Omental fat pad (tissue), 3 donors: ENCODE measurements at regions not wholly inside any gene's neighbourhood (a gene's known extent, or its start where the extent isn't known, plus 50 kb on each side); places are given as distances from the start of the nearest gene placed in this dataset.

Experiments
- ATAC-seq: fragments of 150-250 bp; one replicate; pipeline ENCODE4 v1.9.1; 2016; ENCODE audit warnings: mild to moderate bottlenecking, moderate library complexity; ENCODE audit not compliant: low FRiP score
- DNase-seq: peaks from one replicate; pipeline ENCODE4 v3.0.0-alpha.2; 2019; ENCODE audit warnings: low spot score
- TF ChIP-seq, protein P1 (sequence below), 3 donors: fragments of 450-650 bp; IDR thresholded peaks; one replicate each; pipeline ENCODE4 v1.5.1; 2016 to 2017; ENCODE audit warnings: antibody characterized with exemption in 3 of 3, mild to moderate bottlenecking in 3 of 3, moderate library complexity in 2 of 3

DNA sequence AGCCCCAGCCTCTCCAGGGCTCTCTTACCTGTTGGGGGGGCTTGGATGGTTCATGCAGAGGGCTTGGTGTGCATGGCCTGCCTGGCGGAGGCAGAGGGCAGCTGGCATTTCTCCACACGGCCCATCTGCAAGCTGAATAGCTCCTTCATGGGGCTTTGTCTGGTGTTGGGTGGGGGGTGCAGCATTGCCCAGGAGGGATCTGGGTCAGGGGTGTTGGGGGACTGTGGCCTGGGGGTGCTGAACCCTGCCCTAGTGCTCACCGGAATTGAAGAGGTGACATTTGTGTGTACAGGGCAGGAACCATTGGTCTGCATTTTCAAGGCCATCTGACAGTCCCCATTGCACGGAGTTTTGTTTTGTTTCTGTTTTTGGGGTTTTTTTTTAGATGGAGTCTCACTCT, 58.8 kb upstream of the HAAO start:
- DNase-seq = no peak
- no peak for ATAC-seq
- TF ChIP-seq, protein P1, sequence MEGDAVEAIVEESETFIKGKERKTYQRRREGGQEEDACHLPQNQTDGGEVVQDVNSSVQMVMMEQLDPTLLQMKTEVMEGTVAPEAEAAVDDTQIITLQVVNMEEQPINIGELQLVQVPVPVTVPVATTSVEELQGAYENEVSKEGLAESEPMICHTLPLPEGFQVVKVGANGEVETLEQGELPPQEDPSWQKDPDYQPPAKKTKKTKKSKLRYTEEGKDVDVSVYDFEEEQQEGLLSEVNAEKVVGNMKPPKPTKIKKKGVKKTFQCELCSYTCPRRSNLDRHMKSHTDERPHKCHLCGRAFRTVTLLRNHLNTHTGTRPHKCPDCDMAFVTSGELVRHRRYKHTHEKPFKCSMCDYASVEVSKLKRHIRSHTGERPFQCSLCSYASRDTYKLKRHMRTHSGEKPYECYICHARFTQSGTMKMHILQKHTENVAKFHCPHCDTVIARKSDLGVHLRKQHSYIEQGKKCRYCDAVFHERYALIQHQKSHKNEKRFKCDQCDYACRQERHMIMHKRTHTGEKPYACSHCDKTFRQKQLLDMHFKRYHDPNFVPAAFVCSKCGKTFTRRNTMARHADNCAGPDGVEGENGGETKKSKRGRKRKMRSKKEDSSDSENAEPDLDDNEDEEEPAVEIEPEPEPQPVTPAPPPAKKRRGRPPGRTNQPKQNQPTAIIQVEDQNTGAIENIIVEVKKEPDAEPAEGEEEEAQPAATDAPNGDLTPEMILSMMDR (IDR thresholded peaks at IDR 0.05) = no peak

DNA sequence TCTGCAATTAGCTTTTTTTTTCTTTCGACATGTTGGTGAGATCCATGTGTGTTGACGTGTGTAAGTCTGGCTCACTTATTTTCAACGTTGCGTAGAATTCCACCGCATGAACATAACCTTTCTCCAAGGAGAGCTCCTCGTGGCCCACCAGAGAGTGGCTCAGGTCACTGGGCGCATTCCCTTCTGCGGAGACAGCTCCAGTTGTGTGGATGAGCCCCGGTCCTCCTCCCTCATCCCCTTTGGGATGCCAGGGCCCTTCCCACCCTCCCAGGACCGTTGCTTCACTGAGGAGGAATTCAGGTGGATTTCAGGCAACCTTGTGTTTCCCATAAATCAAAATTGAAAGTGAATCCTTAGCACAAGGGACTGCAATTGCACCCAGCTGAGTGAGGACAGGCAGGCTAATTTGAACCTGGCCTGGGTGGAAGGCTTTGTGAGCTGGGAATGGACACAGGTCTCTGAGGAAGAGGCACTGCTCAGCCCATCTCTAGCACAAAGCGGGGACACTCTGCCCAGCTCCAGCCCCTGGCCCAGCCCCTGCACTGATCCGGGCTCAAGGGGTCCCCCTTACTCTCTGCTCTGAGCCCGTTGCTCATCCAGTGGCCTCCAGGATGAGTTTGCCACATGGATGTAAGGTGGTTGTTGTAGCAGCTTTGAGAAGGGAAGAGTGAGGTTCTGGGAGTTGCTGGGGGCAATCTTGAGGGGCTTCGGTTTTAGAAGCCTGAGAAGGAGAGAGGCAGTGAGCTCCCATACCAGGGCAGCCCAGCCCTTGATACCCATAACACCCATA, 57.8 kb upstream of the HAAO start:
- ATAC-seq (no peak), DNase-seq (no peak)
- TF ChIP-seq, protein P1 (IDR thresholded peaks at IDR 0.05) = no peak

DNA sequence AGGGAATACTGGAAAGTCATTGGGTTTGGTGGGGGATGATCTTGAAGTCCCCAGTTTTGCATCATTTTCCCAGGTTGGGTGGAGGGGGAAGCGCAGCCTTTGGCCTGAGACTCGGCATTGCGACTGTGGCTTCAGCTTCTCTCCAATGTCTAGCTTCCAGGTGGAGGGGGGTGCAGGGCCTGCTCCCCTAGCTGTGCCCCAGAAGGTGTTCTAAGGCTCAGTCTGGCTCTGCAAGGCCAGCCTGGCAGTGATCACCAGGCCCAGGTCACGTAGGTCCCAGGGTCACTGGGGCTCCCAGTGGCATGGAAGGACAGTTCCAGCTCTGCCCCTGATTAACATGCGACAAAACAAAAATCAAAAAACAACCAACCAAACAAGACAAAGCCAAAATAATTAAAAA, 56.9 kb upstream of the HAAO start:
- ATAC-seq (no peak), DNase-seq (no peak)
- TF ChIP-seq, protein P1 (IDR thresholded peaks at IDR 0.05) = no peak

DNA sequence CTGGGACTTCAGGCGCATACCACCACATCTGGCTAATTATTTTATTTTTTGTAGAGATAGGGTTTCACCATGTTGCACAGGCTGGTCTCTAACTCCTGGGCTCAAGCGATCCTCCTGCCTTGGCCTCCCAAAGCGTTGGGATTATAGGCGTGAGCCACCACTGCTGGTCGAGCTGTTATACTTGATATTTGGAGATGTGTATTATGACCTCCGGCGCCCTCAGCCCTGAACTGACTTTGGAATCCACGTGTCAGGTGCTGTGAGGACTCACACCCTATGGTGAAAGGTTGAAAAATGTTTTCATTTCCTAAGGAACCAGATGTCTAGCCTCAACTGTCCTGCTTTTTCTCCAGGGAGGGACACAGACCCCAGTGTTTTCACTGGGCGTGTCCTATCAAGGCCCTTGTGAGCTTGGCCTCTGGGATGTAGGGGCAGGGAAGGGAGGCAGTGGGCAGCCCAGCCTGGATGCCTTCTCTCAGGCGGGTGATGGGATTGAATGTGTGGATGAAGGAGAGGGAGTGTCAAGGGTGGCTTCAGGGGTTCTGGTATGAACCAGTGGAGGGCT, 56.4 kb upstream of the HAAO start:
- DNase-seq = no peak
- ATAC-seq = no peak
- TF ChIP-seq, protein P1 (IDR thresholded peaks at IDR 0.05) = no peak

DNA sequence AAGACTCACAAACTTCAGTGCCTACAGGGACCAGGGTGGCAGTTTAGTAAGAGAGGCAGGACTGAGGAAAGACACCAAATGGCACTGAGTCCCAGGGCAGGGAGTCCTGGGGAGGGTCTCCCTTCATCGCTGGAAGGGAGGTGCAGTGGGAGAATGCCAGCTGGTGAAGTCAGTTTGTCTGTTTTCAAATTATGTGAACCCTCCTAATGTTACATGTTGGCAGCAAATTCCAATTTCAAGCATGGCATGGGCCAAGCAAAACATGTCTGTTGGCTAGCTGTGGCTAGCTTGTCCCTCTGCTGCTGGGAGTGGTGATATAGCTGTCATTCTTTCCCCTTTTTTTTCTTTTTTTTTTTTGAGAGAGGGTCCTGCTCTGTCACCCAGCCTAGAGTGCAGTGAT, 55.9 kb upstream of the HAAO start:
- ATAC-seq = no peak
- no peak for DNase-seq
- TF ChIP-seq, protein P1 (IDR thresholded peaks at IDR 0.05) = no peak

DNA sequence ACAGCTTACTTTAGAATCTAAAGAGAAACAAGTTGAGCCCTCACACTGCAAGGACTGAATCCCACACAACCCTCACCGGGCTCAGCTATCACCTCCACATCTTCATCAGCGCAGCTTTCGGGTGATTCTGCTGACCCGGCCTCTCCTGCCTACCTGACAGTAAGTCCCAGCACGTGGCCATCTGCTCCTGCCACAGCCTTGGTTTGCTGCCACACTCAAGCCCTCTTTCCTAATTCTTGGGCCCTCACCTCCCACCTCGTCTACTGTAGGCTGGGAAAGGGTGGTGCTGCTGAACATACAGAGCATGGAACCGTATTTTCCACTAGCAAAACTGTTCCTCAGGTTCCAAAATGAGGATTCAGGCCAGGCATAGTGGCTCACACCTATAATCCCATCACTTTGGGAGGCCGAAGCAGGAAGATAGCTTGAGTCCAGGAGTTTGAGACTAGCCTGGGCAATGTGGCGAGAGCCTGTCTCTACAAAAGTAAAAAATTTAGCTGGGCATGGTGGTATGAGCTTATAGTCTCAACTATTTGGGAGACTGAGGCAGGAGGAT, 55.3 kb upstream of the HAAO start:
- DNase-seq = no peak
- TF ChIP-seq, protein P1 (IDR thresholded peaks at IDR 0.05) = no peak
- ATAC-seq = no peak
